Stomach (tissue), 8 donors: ENCODE measurements at regions not wholly inside any gene's neighbourhood (a gene's known extent, or its start where the extent isn't known, plus 50 kb on each side); places are given as distances from the start of the nearest gene placed in this dataset.

Experiments
- DNase-seq, 2 donors: peaks; one replicate each; pipeline versions ENCODE4 v3.0.0 to v3.0.0-alpha.2; 2013 to 2019
- H3K27ac ChIP-seq, 5 donors: fragments of 200-600 bp in 4 of 5; sonication (generic) in 4 of 5; one replicate each; pipeline ENCODE4 v1.5.1; 2013 to 2019; ENCODE audit warnings: mild to moderate bottlenecking in 1 of 5, moderate library complexity in 1 of 5
- H3K27me3 ChIP-seq, 3 donors: fragments of 200-600 bp; sonication (generic); one replicate each; pipeline ENCODE4 v1.5.1; 2017 to 2019; ENCODE audit warnings: mixed run types in 1 of 3
- H3K36me3 ChIP-seq, 4 donors: fragments of 200-600 bp; sonication (generic); 1 replicate in 3 of 4; 2 replicates in 1 of 4; pipeline ENCODE4 v1.5.1; 2016 to 2019
- H3K4me1 ChIP-seq, 4 donors: fragments of 200-600 bp; sonication (generic); one replicate each; pipeline ENCODE4 v1.5.1; 2016 to 2019
- H3K4me3 ChIP-seq, 4 donors: fragments of 200-600 bp; sonication (generic) in 3 of 4; one replicate each; pipeline ENCODE4 v1.5.1; 2016 to 2019; ENCODE audit warnings: mild to moderate bottlenecking in 1 of 4
- H3K9me3 ChIP-seq, 4 donors: fragments of 200-600 bp; sonication (generic); one replicate each; pipeline ENCODE4 v1.5.1; 2016 to 2019
- CTCF ChIP-seq, 7 experiments: fragments of 450-650 bp in 4 of 7; fragments of 200-600 bp in 3 of 7; sonication (generic) in 3 of 7; IDR thresholded peaks; one replicate each; pipeline ENCODE4 v1.5.1; 2016 to 2019; ENCODE audit warnings: antibody characterized with exemption in 7 of 7, control low read depth in 2 of 7, mild to moderate bottlenecking in 1 of 7
- EP300 ChIP-seq: sonication (generic); formaldehyde crosslinking; IDR thresholded peaks from one replicate; pipeline ENCODE4 v1.6.1; 2017; ENCODE audit warnings: antibody characterized with exemption
- POLR2A ChIP-seq, 4 donors: fragments of 450-650 bp; IDR thresholded peaks; one replicate each; pipeline ENCODE4 v1.6.1; 2016; ENCODE audit warnings: antibody characterized with exemption in 4 of 4, control low read depth in 2 of 4, mild to moderate bottlenecking in 1 of 4, moderate library complexity in 1 of 4
- POLR2AphosphoS5 ChIP-seq, 3 donors: sonication (generic); formaldehyde crosslinking; IDR thresholded peaks; one replicate each; pipeline ENCODE4 v1.6.1; 2016; ENCODE audit warnings: antibody characterized with exemption in 3 of 3
- WGBS, 5 donors: extraction: QIAGEN DNeasy Blood & Tissue Kit in 3 of 5; methylation state at CpG; one replicate each; pipeline versions ENCODE4 v1.1.5 to v1.1.7; 2013 to 2018; 5-methylcytosine and 5-hydroxymethylcytosine counted together
- intact Hi-C: fragments of 100-400 bp; cut with DNase I; formaldehyde crosslinking; loops from one replicate; pipeline ENCODE4 v1.15.1; 2023; ENCODE audit warnings: low total_unique reads
- donor health status: healthy with polysubstance abuse.
- donor health status: Bipolar disorder and iron deficiency.
- donor health status: healthy.

- WGBS, 5 donors = 87 to 100% (median 88%) methylated on average over 1 of the region's 1 CpG
- Histone ChIP-seq H3K4me1 (no peaks in the 10 kb centered on the region), H3K27me3 (no peaks in the 10 kb centered on the region), H3K36me3 (no peaks in the 10 kb centered on the region), H3K27ac (no peak overlapping the region), H3K9me3 (peaks cover 0 to 16% (median 0%) of the 10 kb centered on the region in 4 donors), H3K4me3 (no peak overlapping the region)
- TF ChIP-seq POLR2A (IDR thresholded peaks at IDR 0.05) (no peak), CTCF (IDR thresholded peaks at IDR 0.05) (no peak), EP300 (no peak), POLR2AphosphoS5 (IDR thresholded peaks at IDR 0.05) (no peak)
- intact Hi-C loops = no loop called here
- no peak for DNase-seq
Observed at GRCh38 chr1:195511501-195511900, 1096.7 kb downstream of the KCNT2 start.

- H3K4me1 ChIP-seq = no peaks in the 10 kb centered on the region
- H3K4me3 ChIP-seq = no peak overlapping the region
- intact Hi-C loops = no loop called here
- H3K27ac ChIP-seq = no peak overlapping the region
- DNase-seq = no peak
- peaks cover 0 to 7% (median 0%) of the 10 kb centered on the region in 4 donors for H3K9me3 ChIP-seq
- H3K36me3 ChIP-seq = no peaks in the 10 kb centered on the region
- WGBS, 5 donors = 68 to 83% (median 72%) methylated on average over 2 of the region's 2 CpGs
- no peaks in the 10 kb centered on the region for H3K27me3 ChIP-seq
- TF ChIP-seq POLR2AphosphoS5 (IDR thresholded peaks at IDR 0.05) (no peak), POLR2A (IDR thresholded peaks at IDR 0.05) (no peak), CTCF (IDR thresholded peaks at IDR 0.05) (no peak), EP300 (no peak)
Observed at GRCh38 chr1:195501118-195501517, 1107.1 kb downstream of the KCNT2 start.

GRCh38 chr1:195495720-195496635 lies 1112.3 kb downstream of the KCNT2 start:
- H3K27ac ChIP-seq = no peak overlapping the region
- no peaks in the 10 kb centered on the region for H3K36me3 ChIP-seq
- no peaks in the 10 kb centered on the region for H3K4me1 ChIP-seq
- DNase-seq = no peak
- H3K9me3 ChIP-seq = peaks cover 0 to 21% (median 6%) of the 10 kb centered on the region in 4 donors
- H3K27me3 ChIP-seq = no peaks in the 10 kb centered on the region
- H3K4me3 ChIP-seq = no peak overlapping the region
- intact Hi-C loops = no loop called here
- no peak for TF ChIP-seq POLR2A (IDR thresholded peaks at IDR 0.05)
- no peak for TF ChIP-seq EP300
- TF ChIP-seq CTCF (IDR thresholded peaks at IDR 0.05) = no peak
- no peak for TF ChIP-seq POLR2AphosphoS5 (IDR thresholded peaks at IDR 0.05)
- 54 to 76% (median 57%) methylated on average over 5 of the region's 5 CpGs for WGBS, 5 donors

GRCh38 chr1:195482137-195482536 lies 1126.1 kb downstream of the KCNT2 start:
- H3K27ac ChIP-seq = no peak overlapping the region
- no peaks in the 10 kb centered on the region for H3K36me3 ChIP-seq
- intact Hi-C loops = no loop called here
- no peaks in the 10 kb centered on the region for H3K27me3 ChIP-seq
- TF ChIP-seq CTCF (IDR thresholded peaks at IDR 0.05) = no peak
- H3K4me1 ChIP-seq = no peaks in the 10 kb centered on the region
- no peak for DNase-seq
- no peak overlapping the region for H3K4me3 ChIP-seq
- H3K9me3 ChIP-seq = peaks cover 0 to 12% (median 8%) of the 10 kb centered on the region in 4 donors
- 80 to 91% (median 86%) methylated on average over 6 of the region's 6 CpGs for WGBS, 5 donors
